Cortex of kidney (tissue), 1 donor: ENCODE measurements at regions not wholly inside any gene's neighbourhood (a gene's known extent, or its start where the extent isn't known, plus 50 kb on each side); places are given as distances from the start of the nearest gene placed in this dataset.

Source experiments
- DNase-seq: peaks from one replicate; lab custom pipeline; 2025; lab: John Stamatoyannopoulos, UW

DNA sequence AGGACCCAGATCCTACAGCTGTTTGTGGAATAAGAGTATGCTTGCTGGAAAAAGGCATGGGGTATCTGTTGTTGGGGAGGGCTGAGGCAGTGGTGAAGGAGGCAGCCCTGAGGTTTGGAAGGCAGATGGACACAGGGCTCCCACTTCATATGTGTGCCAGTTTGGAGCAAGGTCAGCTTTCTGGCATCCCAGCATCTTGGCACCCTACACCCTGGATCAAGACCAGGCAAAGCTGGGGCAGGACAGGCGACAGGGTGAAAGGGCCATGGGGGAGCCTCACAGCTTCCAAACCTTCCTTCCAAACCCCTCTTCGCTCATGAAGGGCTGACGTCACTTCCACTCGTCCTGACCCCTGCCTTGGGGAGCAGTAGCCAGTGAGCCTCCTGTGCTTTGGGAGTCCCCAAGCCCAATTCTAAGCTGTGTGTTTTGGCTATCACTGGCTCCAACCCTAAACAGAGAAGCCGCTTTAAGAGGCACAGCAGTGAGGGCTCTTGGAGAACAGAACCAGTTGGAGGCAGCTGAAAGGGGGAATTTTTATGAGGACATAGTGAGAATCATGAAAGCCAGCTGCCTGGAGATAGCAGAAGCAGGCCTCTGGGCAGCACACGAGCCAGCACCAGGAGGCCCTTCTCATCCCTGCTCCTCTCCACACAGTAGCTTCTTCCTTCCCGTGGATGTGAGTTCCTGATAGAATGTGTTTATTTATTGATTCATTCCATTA lies 448.6 kb upstream of the CDH4 start:
- DNase-seq: no peak

DNA sequence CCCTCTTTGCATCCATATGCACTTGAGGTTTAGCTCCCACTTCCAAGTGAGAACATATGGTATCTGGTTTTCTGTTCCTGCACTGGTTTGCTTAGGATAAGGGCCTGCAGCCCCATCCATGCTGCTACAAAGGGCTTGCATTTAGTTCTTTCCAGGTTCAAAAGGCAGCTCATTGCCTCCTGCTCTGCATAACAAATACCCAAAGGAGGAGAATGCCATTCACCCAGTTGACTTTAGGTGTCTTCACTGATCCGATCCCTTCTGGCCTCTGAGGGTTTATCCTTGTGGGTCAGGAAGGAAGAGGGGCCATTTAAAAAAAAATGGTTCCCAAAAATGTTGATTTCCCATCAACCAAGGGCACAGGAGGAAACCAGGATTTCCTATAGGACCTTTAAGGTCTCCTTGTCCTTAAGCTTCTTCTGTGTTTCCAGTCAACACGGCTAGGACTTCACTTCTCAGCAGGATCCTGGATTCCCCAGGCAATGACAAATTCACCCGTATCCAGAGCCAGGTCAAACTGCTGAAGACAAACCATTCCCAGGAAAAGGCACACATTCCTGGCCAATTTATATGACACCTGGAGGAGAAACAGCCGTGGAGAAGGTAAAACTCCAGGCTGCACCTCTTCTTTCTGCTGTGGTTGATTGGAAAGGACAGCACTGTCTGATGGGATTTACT lies 447.7 kb upstream of the CDH4 start:
- DNase-seq: no peak

- DNase-seq: no peak
Observed at GRCh38 chr20:60804918-60805630, 447.0 kb upstream of the CDH4 start.

- DNase-seq: no peak
Observed at GRCh38 chr20:60806354-60806753, 445.7 kb upstream of the CDH4 start.

- no peak for DNase-seq
Observed at GRCh38 chr20:60806824-60807223, 445.2 kb upstream of the CDH4 start.

GRCh38 chr20:60808003-60808672 lies 443.9 kb upstream of the CDH4 start:
- DNase-seq: no peak

- DNase-seq: no peak
Observed at GRCh38 chr20:60808701-60809100, 443.4 kb upstream of the CDH4 start.

GRCh38 chr20:60810561-60810960 lies 441.5 kb upstream of the CDH4 start:
- no peak for DNase-seq

- no peak for DNase-seq
Observed at GRCh38 chr20:60812561-60812960, 439.5 kb upstream of the CDH4 start.

DNA sequence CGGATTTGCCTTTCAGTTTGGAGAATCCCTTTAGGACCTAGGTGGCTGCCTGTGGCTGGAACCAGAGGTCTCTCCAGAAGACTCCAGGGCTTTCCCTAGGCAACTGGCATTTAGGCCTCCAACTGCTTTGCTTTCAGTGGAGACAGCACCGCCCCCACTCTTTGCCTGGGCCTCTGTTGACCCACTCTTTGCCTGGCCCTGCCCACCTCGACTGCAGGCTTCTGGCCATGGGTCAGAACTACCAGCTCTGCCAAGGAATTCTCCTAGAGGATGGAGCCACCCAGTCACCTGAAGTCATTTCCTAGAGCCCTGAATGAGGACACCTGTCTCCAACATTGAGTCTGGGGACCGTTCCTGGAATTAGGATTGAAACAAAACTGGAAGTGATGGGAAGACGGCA lies 439.0 kb upstream of the CDH4 start:
- no peak for DNase-seq

DNA sequence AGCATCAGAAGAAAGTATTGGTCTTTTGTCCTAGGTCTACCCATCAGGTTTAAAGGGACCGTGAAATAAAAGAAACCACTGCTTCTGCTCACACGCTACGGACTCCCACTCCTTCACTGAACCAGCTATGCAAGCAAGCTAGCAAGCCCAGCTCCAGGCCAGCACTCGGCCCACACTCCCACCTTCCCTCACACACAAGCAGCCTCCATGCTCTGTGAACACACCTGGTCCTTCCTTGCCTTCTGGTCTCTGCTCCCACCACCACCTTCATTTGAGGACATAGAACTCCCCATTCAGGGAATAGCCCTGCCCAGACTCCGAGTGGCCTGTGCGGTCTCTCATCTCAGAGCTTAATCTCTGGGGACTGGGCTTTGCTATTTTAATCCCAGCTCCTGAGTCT lies 436.4 kb upstream of the CDH4 start:
- no peak for DNase-seq

GRCh38 chr20:60816901-60817300 lies 435.2 kb upstream of the CDH4 start:
- no peak for DNase-seq

DNA sequence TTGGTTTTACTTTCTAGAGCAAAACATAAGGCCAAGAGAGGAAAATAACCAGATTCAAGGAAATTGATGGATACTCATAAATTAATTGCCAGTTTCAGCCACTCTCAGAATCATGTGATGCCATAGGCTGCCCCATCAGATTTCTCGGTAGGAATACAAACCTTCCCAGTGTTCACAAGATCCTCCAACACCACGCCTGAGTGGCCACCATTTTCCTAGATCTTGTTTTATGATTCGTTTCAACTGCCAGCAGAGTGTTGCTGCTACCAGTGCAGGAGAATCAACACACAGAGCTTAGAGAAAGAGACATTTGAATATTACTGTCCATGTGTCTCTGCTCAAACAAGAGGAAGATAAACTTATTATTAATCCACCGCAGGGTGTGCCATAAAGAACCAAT lies 434.2 kb upstream of the CDH4 start:
- DNase-seq: no peak

- DNase-seq: no peak
Observed at GRCh38 chr20:60819511-60819910, 432.6 kb upstream of the CDH4 start.

- DNase-seq: no peak
Observed at GRCh38 chr20:60820149-60820548, 431.9 kb upstream of the CDH4 start.

GRCh38 chr20:60820918-60821317 lies 431.1 kb upstream of the CDH4 start:
- DNase-seq: no peak

DNA sequence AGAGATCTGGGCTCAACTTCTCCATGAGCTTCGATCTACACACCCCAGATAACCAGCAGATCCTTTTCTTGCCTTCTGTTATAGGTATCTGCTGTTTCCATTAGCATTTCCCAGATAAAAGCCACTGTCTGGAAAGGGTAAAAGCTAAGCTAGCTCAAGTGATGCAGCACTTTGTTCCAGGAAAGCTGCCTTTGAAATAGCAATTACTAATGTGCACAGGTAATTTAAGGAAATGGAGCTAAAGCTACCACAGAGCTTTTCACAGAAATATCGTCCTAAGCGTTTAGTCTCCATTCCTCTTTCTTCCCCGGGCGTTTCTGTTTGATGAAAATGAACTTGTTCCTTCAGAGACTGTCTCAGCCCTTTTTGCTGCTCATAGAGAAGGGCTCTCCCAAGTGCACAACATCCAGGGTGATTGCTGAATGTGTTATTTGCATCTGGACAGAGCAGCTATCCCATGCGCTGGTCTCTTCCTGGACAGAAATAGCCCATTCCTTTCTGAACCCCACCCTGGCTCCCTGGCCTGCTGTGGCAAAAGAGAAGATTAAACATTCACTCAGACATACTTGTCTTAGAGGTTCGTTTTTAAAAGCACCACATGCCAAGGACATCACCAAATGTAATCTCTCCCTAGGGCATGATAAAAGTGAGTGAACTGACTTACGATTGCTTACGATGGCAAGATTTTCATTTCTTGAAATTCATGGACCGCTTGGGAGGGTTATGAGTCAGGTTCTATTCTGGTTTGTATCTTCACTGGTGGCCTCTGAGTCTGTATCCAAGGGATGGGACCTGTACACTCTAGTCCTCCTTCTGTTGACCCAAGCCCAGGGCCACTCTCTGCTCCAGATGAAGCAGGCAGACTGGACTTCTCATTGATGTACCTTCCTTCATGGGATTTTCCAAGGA lies 429.1 kb upstream of the CDH4 start:
- DNase-seq: no peak

DNA sequence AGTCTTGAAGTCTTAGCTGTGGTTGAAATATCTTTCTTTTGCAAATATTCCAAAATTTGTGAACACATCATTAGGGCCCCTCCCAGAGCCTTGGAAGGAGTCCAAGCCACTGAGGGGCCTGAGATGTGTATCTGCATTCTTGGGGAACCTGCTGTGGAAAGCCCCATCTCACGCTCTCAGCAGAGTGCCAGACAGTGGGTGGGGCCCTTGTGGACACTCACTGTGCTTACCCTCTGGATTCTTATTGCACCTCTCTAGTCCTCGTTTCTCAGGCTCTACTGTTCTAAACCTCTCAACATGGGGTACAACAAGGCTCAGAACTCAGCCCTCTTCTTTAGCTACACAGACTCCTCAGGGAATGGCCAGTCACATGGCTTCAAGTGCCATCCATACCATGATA lies 416.2 kb upstream of the CDH4 start:
- DNase-seq: no peak

- DNase-seq: no peak
Observed at GRCh38 chr20:60837173-60837770, 414.8 kb upstream of the CDH4 start.

DNA sequence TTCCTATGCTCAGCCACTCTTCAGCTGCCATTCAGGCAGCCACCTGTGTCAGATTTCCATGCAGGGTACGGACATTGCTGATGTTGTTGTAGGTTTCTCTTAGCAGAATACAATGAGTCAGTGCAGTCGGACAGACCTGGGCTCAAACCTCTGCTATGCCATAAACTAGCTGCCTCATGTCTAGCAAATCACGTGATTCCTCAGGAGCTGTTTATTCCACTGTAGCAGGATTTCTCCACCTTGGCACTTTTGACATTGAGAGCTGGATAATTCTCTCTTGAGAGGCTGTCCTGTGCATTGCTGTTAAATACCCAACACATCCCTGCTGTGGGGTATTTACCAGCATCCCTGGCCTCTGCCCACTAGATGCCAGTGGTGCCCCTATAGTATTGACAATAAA lies 413.8 kb upstream of the CDH4 start:
- no peak for DNase-seq

GRCh38 chr20:60840971-60841370 lies 411.1 kb upstream of the CDH4 start:
- no peak for DNase-seq
